Ovary (tissue), 7 donors: ENCODE measurements at regions not wholly inside any gene's neighbourhood (a gene's known extent, or its start where the extent isn't known, plus 50 kb on each side); places are given as distances from the start of the nearest gene placed in this dataset.

Experiments used
- DNase-seq, 5 donors: peaks; one replicate each; pipeline ENCODE4 v3.0.0-alpha.2; 2019 to 2020
- H3K27ac ChIP-seq, 2 donors: fragments of 200-600 bp; one replicate each; pipeline versions ENCODE4 v1.5.1 to v1.8.0; 2019 to 2022
- H3K27me3 ChIP-seq: fragments of 200-600 bp; one replicate; pipeline ENCODE4 v1.8.0; 2022
- H3K36me3 ChIP-seq: fragments of 200-600 bp; sonication (generic); one replicate; pipeline ENCODE4 v1.5.1; 2019
- H3K4me1 ChIP-seq: one replicate; pipeline ENCODE4 v1.8.1; 2013; ENCODE audit warnings: mild to moderate bottlenecking, moderate library complexity; ENCODE audit not compliant: insufficient read depth
- H3K4me3 ChIP-seq: fragments of 200-600 bp; sonication (generic); one replicate; pipeline ENCODE4 v1.5.1; 2017
- H3K9me3 ChIP-seq, 2 donors: fragments of 200-600 bp in 1 of 2; sonication (generic) in 1 of 2; one replicate each; pipeline versions ENCODE4 v1.5.1 to v1.8.1; 2013 to 2019; ENCODE audit warnings: mild to moderate bottlenecking in 1 of 2, moderate library complexity in 1 of 2
- CTCF ChIP-seq, 3 donors: fragments of 450-650 bp in 2 of 3; fragments of 200-600 bp in 1 of 3; IDR thresholded peaks; one replicate each; pipeline versions ENCODE4 v1.5.1 to v1.8.0; 2016 to 2022; ENCODE audit warnings: antibody characterized with exemption in 3 of 3, mild to moderate bottlenecking in 1 of 3
- EP300 ChIP-seq: sonication (generic); formaldehyde crosslinking; IDR thresholded peaks from one replicate; pipeline ENCODE4 v1.6.1; 2017; ENCODE audit warnings: antibody characterized with exemption
- POLR2A ChIP-seq: fragments of 450-650 bp; IDR thresholded peaks from one replicate; pipeline ENCODE4 v1.6.1; 2017; ENCODE audit warnings: antibody characterized with exemption, mild to moderate bottlenecking, moderate library complexity
- WGBS, 3 donors: extraction: QIAGEN DNeasy Blood & Tissue Kit in 1 of 3; methylation state at CpG; one replicate each; pipeline versions ENCODE4 v1.1.5 to v1.1.7; 2013 to 2017; 5-methylcytosine and 5-hydroxymethylcytosine counted together
- intact Hi-C, 4 donors: fragments of 100-400 bp; cut with DNase I; formaldehyde crosslinking; loops; one replicate each; pipeline versions ENCODE4 v1.11.0 to v1.15.1; 2022 to 2023
- donor health status: DM: no; HTN: no; CAD: no; lungs with moderate emphysema.
- donor health status: DM: no; HTN: no; CAD: no.
- donor health status: Bipolar disorder and iron deficiency.
- donor health status: DM: no; HTN: no; CAD: no.
- donor health status: DM: yes; HTN: yes; CAD: no.

- Histone ChIP-seq H3K27me3 (no peaks in the 10 kb centered on the region), H3K36me3 (no peaks in the 10 kb centered on the region), H3K4me1 (peaks cover 17% of the 10 kb centered on the region), H3K4me3 (no peak overlapping the region), H3K9me3 (no peaks in the 10 kb centered on the region), H3K27ac (peak overlapping the region in 1 of 2 donors; percentile 8)
- 21 to 28% (median 25%) methylated on average over 24 of the region's 24 CpGs for WGBS, 3 donors
- intact Hi-C loops = loop anchor here in 2 of 4 donors (10.0 kb wide), 2 partner anchors 209 to 219 kb away; partner anchors contain the start of gene GSE1 (in 1 of the 2)
- DNase-seq = peak in 4 of 5 donors; percentile 29 to 62 (median 49)
- TF ChIP-seq EP300 = no peak
- no peak for TF ChIP-seq POLR2A
- TF ChIP-seq CTCF (IDR thresholded peaks at IDR 0.05) = no peak
Observed at GRCh38 chr16:85395913-85396878, 216.9 kb upstream of the GSE1 start.

- Histone ChIP-seq H3K27ac (no peak overlapping the region), H3K4me3 (no peak overlapping the region), H3K36me3 (no peaks in the 10 kb centered on the region), H3K4me1 (peaks cover 17% of the 10 kb centered on the region), H3K9me3 (no peaks in the 10 kb centered on the region), H3K27me3 (no peaks in the 10 kb centered on the region)
- DNase-seq = peak in 4 of 5 donors; percentile 14 to 37 (median 29)
- intact Hi-C loops = loop anchor here in 2 of 4 donors (10.0 kb wide), 2 partner anchors 208 to 218 kb away; partner anchors contain the start of gene GSE1 (in 1 of the 2)
- WGBS, 3 donors = 90 to 94% (median 91%) methylated on average over 25 of the region's 25 CpGs
- no peak for TF ChIP-seq EP300
- TF ChIP-seq CTCF (IDR thresholded peaks at IDR 0.05) = no peak
- no peak for TF ChIP-seq POLR2A
Observed at GRCh38 chr16:85396879-85397871, 215.9 kb upstream of the GSE1 start.

GRCh38 chr16:85398050-85398451 lies 215.1 kb upstream of the GSE1 start:
- H3K4me1 ChIP-seq = peaks cover 19% of the 10 kb centered on the region
- peak in 3 of 5 donors; percentile 7 to 21 (median 19) for DNase-seq
- TF ChIP-seq EP300 (no peak), POLR2A (no peak), CTCF (IDR thresholded peaks at IDR 0.05) (no peak)
- no peaks in the 10 kb centered on the region for H3K36me3 ChIP-seq
- intact Hi-C loops = loop anchor here in 2 of 4 donors (10.0 kb wide), 2 partner anchors 207 to 217 kb away; partner anchors contain the start of gene GSE1 (in 1 of the 2)
- H3K27ac ChIP-seq = no peak overlapping the region
- 95 to 96% (median 96%) methylated on average over 8 of the region's 8 CpGs for WGBS, 3 donors
- no peak overlapping the region for H3K4me3 ChIP-seq
- no peaks in the 10 kb centered on the region for H3K9me3 ChIP-seq
- no peaks in the 10 kb centered on the region for H3K27me3 ChIP-seq
